OCI-LY1 (cell line): ENCODE measurements at regions not wholly inside any gene's neighbourhood (a gene's known extent, or its start where the extent isn't known, plus 50 kb on each side); places are given as distances from the start of the nearest gene placed in this dataset.

ENCODE experiments used
- EZH2 ChIP-seq: fragments of 200-600 bp; sonication (generic), shearing (Covaris generic); IDR thresholded peaks from 2 replicates; pipeline ENCODE4 v1.8.0; 2017; ENCODE audit warnings: borderline replicate concordance, mixed run types, mild to moderate bottlenecking, antibody characterized with exemption, low read length, moderate library complexity, mixed read lengths
- TF ChIP-seq, protein P1 (sequence below): fragments of 200-600 bp; sonication (generic), shearing (Covaris generic); IDR thresholded peaks from 2 replicates; pipeline ENCODE4 v1.5.1; 2017; ENCODE audit warnings: mild to moderate bottlenecking, antibody characterized with exemption, low read length, moderate library complexity, mixed read lengths

DNA sequence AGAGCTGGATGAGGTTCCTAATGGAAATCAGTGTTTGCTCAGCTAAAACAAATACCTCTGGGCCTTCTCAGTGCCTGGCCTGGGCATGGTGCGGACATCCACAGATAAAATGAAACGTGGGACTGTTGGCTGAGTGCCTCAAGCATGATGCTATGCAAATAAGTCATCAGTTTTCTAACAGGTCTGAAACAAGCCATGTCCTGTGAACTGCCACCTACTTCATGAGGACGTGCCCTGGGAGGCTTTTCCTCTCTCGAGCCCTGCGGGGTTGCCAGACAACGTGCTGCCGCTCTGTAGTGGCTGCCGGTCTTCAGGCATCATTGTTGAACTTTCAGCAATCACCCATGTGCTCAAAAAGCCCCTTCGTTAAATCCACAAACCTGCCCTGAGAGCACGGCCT, 240.4 kb upstream of the IRX2 start:
- TF ChIP-seq, protein P1, sequence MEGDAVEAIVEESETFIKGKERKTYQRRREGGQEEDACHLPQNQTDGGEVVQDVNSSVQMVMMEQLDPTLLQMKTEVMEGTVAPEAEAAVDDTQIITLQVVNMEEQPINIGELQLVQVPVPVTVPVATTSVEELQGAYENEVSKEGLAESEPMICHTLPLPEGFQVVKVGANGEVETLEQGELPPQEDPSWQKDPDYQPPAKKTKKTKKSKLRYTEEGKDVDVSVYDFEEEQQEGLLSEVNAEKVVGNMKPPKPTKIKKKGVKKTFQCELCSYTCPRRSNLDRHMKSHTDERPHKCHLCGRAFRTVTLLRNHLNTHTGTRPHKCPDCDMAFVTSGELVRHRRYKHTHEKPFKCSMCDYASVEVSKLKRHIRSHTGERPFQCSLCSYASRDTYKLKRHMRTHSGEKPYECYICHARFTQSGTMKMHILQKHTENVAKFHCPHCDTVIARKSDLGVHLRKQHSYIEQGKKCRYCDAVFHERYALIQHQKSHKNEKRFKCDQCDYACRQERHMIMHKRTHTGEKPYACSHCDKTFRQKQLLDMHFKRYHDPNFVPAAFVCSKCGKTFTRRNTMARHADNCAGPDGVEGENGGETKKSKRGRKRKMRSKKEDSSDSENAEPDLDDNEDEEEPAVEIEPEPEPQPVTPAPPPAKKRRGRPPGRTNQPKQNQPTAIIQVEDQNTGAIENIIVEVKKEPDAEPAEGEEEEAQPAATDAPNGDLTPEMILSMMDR = no peak
- no peak for TF ChIP-seq EZH2
